GM18507 (cell line): ENCODE measurements at regions not wholly inside any gene's neighbourhood (a gene's known extent, or its start where the extent isn't known, plus 50 kb on each side); places are given as distances from the start of the nearest gene placed in this dataset.

Source experiments
- DNase-seq: peaks from one replicate; pipeline ENCODE4 v3.0.0; 2011; ENCODE audit warnings: low read depth; ENCODE audit not compliant: insufficient read length; ENCODE audit errors: extremely low spot score
- FAIRE-seq: peaks from 2 replicates; lab custom pipeline; 2011; peaks lifted over from hg19 to GRCh38; lab: Jason Lieb, UNC

GRCh38 chr12:127860536-127860935, 406.4 kb upstream of the TMEM132C start:
- no peak for FAIRE-seq
- DNase-seq: no peak

GRCh38 chr12:127861406-127861805, 405.6 kb upstream of the TMEM132C start:
- DNase-seq (no peak), FAIRE-seq (no peak)

DNA sequence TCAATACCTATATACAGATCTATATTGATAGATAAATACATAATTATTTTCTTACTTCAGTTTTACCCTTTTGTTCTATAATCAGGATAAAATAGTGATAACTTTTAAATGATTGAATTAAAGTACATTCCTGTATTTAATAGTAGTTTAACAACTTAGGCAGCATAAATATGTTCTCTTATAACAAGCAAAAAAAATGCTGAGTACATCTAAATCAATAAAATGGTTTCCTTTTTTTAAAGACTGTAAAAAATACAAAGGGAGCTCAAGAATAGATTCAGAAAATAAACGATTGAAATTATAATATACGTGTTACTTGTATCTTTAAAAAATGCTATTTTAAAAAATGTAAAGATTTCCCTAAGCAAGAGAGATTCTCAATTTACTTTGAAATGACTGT, 393.7 kb upstream of the TMEM132C start:
- no peak for DNase-seq
- FAIRE-seq: no peak

DNA sequence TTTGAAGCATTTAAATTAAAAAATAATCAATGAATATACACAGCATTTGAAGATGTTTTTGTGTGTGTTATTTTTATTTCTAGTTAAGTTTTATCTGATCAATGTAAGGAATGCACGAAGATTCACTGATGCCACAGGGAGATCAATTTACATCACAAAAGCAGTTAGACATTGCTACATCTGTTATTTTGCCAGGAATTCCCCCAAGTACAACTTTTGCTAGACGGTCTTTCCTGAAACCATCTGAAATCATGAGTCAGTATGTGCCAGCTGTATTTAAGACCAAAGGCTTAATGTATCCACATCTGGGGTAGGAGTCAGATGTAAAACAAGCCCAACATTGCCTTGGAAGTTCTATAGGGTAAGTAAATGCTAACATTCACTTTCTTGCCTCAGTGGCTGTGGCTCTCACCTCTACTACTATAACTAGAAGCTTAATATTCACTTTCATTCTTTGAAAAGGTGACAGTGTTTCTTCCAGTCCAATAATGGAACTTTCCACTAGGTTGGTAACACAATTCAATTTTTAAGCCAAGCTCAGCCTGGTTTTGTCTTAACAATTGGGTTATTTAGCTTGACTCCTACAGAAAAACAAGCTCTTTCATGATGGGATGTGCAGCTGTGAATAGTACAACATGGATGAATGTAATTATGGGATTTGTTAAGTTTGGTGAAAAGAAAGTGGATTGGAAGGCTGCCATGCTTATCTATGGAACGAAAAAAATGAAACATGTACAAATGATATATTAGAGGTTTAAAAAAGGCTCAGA, 385.4 kb upstream of the TMEM132C start:
- FAIRE-seq: no peak

DNA sequence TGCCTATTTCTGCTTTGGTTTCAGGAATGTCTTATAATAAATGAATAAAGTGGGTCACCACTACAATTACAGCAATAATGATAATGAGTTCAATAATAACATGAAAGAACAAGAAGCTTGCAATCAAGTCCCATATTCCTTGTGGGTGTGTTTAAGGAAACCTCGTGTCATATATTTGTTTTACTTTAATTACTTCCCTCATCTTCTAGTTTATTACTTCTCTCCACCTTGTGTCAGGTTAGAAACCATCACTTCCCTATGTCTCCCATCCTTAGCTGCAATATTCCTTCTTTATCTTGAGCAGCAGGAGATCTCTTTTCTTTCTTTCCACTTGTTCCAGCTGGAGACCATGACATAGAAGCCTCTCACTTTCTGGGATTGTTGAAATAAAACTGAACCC, 384.0 kb upstream of the TMEM132C start:
- DNase-seq (no peak), FAIRE-seq (no peak)

More for the DNA sequence above, 385.4 kb upstream of the TMEM132C start:
- no peak for DNase-seq

GRCh38 chr12:127885954-127886750, 380.8 kb upstream of the TMEM132C start:
- FAIRE-seq: no peak

DNA sequence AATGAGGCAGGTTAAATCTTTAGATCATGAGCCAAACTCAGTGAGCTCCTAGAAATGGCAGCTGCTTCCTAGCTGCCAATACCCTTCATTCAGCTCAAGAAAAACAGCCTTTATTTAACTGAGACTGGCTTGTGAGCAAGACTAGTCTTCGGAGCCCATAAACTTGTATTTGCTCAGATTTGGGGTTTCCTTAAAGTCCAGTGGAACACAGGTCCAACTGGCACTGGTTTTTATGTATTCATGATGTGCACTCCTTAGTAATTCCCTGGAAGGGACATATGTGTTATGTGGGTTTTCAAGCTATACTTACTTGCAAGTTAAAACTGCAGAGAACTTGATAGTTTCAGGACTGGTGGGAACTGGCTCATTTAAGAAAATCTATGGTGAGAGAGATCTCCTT, 380.1 kb upstream of the TMEM132C start:
- FAIRE-seq (no peak), DNase-seq (no peak)

More at GRCh38 chr12:127885954-127886750, 380.8 kb upstream of the TMEM132C start:
- no peak for DNase-seq

GRCh38 chr12:127888943-127889719, 377.8 kb upstream of the TMEM132C start:
- FAIRE-seq: no peak
- DNase-seq: no peak

- FAIRE-seq: no peak
Observed at GRCh38 chr12:127893895-127894609, 372.9 kb upstream of the TMEM132C start.

DNA sequence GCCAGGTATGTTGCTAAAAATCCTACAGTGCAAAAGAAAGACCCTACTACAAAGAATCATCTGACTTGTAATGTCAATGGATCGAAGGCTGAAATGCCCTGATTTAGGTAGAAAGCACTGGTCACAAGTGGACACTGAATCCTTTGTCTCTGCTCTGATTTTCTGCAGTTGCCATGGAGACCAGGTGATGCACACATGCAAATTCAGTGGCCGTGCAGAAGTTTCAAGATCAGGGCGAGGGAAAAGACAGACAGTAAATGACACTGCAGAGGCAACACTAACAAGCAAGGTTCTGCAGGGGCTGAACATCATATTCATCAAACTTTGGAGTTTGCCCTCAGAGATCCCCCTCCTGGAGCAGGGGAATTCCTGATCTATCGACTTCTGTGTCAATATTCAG, 370.3 kb upstream of the TMEM132C start:
- FAIRE-seq (no peak), DNase-seq (no peak)

More at GRCh38 chr12:127893895-127894609, 372.9 kb upstream of the TMEM132C start:
- no peak for DNase-seq

DNA sequence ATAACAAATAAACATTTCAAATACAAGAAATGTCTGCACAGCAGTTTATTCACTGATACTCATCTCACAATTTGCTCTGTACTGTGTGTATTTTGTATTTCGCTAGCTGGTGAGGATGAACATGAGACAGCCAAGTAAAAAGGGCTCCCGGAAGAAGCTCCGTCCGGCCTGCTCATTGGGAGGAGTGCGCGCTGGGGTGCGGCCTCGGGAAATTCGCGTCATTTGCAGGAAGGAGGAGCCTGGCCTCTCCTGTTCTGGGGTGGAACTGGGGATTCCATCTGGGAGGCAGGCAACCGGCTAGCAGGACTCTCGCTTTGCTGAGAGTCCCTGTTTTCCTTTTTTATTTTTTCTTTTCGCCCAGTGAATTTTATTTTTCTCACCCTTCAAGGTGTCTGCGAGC, 368.4 kb upstream of the TMEM132C start:
- DNase-seq (no peak), FAIRE-seq (no peak)

DNA sequence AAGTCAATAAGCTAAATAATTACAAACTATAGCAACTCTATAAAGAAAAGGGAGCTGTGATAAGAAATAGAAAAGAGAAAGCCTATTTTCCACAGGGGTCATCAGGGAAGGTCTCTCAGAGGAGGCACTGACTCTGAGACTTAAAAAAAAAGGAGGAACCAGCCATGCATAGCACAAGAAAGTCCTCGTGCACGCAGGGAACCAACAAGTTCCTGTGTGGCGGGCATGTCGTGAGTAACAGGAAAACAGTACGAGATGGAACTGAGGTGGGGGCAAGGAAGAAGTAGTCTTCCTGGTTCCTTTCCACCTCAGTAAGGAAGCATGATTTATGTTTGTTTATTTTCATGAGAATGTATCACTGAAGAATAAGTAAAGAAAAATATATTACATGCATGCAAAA, 367.0 kb upstream of the TMEM132C start:
- FAIRE-seq: no peak
- DNase-seq: no peak

DNA sequence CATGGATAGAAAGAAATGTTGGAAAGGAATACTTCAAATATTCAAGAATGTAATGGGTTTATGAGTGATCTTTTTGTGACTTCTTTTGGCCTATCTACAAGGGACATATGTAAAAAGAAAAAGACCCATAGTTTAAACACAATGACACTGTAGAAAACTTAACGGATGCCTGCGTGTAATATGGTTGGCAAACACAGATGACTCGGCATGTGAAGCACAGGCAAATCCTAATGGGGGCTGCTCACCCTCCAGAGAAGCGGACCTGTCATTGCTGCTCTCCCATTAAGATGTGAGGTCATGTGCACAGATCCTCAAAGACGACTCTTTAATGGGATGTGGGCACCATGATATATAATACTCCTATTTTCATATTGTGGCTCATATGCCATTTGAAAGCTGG, 366.6 kb upstream of the TMEM132C start:
- FAIRE-seq: no peak
- no peak for DNase-seq

- DNase-seq (no peak), FAIRE-seq (no peak)
Observed at GRCh38 chr12:127903146-127903545, 363.8 kb upstream of the TMEM132C start.

DNA sequence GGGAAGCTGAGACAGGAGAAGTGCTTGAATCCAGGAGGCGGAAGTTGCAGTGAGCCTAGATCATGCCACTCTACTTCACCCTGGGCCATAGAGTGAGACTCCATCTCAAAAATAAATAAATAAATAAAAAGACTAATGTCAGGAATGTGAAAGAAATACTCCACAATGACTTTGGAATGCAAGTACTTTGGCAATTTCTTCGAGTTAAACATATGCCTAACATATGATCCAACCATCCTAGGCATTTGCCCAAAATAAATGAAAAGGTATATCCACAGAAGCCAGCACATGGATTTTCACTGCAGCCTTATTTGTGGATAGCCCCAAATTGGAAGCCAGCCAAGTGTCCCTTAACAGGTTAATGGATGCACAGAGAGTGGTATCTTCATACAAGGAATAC, 357.9 kb upstream of the TMEM132C start:
- no peak for DNase-seq
- FAIRE-seq: no peak

GRCh38 chr12:127911291-127911690, 355.7 kb upstream of the TMEM132C start:
- no peak for DNase-seq
- FAIRE-seq: no peak

DNA sequence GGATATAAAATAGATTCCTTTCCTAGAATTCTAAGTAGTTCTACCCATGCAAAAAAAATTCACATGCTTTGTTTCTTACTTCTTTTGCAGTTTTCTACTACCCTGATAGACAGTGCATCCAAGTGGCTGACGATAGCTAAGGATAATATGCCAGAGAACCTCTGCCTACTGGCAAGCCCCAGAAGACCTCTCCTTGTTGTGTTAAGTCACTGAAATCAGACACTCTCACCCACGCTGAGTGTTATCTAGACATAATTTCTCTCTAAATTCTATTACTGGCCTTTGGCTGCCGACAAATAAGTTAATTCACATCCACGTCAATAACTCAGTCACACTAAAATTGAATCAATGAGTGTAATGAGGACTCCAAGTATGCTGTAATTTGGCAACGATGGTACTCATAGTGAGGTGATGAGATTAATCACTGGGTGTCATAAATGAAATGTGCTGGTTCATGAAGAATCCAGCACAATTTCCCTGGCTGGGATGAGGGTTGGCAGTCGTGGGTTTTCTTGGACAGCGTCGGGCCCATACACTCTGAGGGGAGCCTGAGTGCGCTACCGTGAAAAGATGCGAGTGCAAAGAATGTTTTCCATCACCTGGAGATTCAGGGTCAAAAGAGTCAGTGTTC, 354.8 kb upstream of the TMEM132C start:
- DNase-seq: no peak
- no peak for FAIRE-seq

DNA sequence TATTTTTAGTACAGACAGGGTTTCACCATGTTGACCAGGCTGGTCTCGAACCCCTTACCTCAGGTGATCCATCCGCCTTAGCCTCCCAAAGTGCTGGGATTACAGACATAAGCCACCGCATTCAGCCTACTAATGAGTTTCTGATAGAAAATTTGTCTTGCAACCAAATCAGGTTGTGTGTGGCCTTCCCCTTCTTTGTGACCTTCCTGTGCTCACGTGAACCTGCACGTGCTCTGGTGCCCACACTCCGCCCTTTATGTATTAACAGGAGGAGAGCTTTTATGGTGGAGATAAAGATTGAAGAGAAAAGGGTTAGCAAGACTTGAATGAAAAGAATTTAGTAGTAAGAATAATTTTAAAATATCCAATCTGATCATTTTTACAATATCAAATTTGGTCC, 343.5 kb upstream of the TMEM132C start:
- DNase-seq (no peak), FAIRE-seq (no peak)

- DNase-seq: no peak
- FAIRE-seq: no peak
Observed at GRCh38 chr12:127925971-127926370, 341.0 kb upstream of the TMEM132C start.
